GM23338 (cell line): ENCODE measurements at regions not wholly inside any gene's neighbourhood (a gene's known extent, or its start where the extent isn't known, plus 50 kb on each side); places are given as distances from the start of the nearest gene placed in this dataset.

Experiments
- CREB1 ChIP-seq: fragments of 250-450 bp; sonication (Bioruptor Pico); IDR thresholded peaks from 2 replicates; pipeline ENCODE4 v1.5.0; 2020; ENCODE audit warnings: low read depth, mild to moderate bottlenecking, moderate library complexity
- CTCF ChIP-seq, 2 experiments: fragments of 200-600 bp in 1 of 2; sonication (generic) in 1 of 2; conservative IDR thresholded peaks; 2 replicates each; pipeline versions ENCODE4 v1.5.1 to v1.6.1; 2016 to 2017; ENCODE audit warnings: antibody characterized with exemption in 2 of 2, low read depth in 2 of 2, mild to moderate bottlenecking in 2 of 2, moderate library complexity in 1 of 2
- EZH2phosphoT487 ChIP-seq: fragments of 200-600 bp; sonication (generic); IDR thresholded peaks from one replicate; pipeline ENCODE4 v1.8.1; 2018; ENCODE audit warnings: antibody characterized with exemption; ENCODE audit not compliant: unreplicated experiment
- POLR2AphosphoS5 ChIP-seq: IDR thresholded peaks from 2 replicates; pipeline ENCODE4 v1.6.1; 2016; ENCODE audit warnings: antibody characterized with exemption, low read depth
- REST ChIP-seq: IDR thresholded peaks from one replicate; pipeline ENCODE4 v1.6.1; 2018; ENCODE audit warnings: antibody characterized with exemption; ENCODE audit not compliant: unreplicated experiment
- ZNF114 ChIP-seq: fragments of 250-450 bp; sonication (Bioruptor Pico); IDR thresholded peaks from 2 replicates; pipeline ENCODE4 v1.5.0; 2020; ENCODE audit warnings: mild to moderate bottlenecking, moderate library complexity

- no peak for TF ChIP-seq REST
- no peak for TF ChIP-seq CREB1 (CRISPR knock-in tag)
- TF ChIP-seq ZNF114: no peak
- TF ChIP-seq CTCF (conservative IDR thresholded peaks at IDR 0.05; ENCODE audit: low read depth in 2 of 2): no peak
- no peak for TF ChIP-seq POLR2AphosphoS5
- no peak for TF ChIP-seq EZH2phosphoT487
These were observed 380.7 kb upstream of the NR5A2 start for GRCh38 chr1:199646761-199647160.
